Hematopoietic multipotent progenitor cell treated with erythropoietin and hydrocortisone succinate and interleukin-3 and kit ligand, for 15 days (in vitro differentiated cells): ENCODE measurements at regions not wholly inside any gene's neighbourhood (a gene's known extent, or its start where the extent isn't known, plus 50 kb on each side); places are given as distances from the start of the nearest gene placed in this dataset.
"Not testable (repeated sequence)": the region's sequence is repeated elsewhere in the genome, so short reads cannot be mapped to it uniquely, and the experiment has no call there.

Experiments
- DNase-seq: peaks from one replicate; pipeline ENCODE4 v3.0.0-alpha.2; 2015; ENCODE audit warnings: low spot score

GRCh38 chr5:154546719-154547118 is 68.7 kb upstream of the HAND1 start:
- DNase-seq, result no peak

GRCh38 chr5:154544646-154545045 is 66.6 kb upstream of the HAND1 start:
- no peak for DNase-seq

GRCh38 chr5:154543380-154543779 is 65.4 kb upstream of the HAND1 start:
- no peak for DNase-seq

- no peak for DNase-seq
Observed at GRCh38 chr5:154542581-154542980, 64.6 kb upstream of the HAND1 start.

- no peak for DNase-seq
Observed at GRCh38 chr5:154542000-154542399, 64.0 kb upstream of the HAND1 start.

GRCh38 chr5:154541553-154541952 is 63.5 kb upstream of the HAND1 start:
- no peak for DNase-seq

- no peak for DNase-seq
Observed at GRCh38 chr5:154540600-154540999, 62.6 kb upstream of the HAND1 start.

- DNase-seq, result no peak
Observed at GRCh38 chr5:154538492-154538891, 60.5 kb upstream of the HAND1 start.

- DNase-seq, result not testable (repeated sequence)
Observed at GRCh38 chr5:154536439-154536838, 58.4 kb upstream of the HAND1 start.

GRCh38 chr5:154535535-154535934 is 57.5 kb upstream of the HAND1 start:
- DNase-seq, result no peak

- DNase-seq, result no peak
Observed at GRCh38 chr5:154534457-154535050, 56.5 kb upstream of the HAND1 start.

- DNase-seq, result no peak
Observed at GRCh38 chr5:154529282-154529681, 51.3 kb upstream of the HAND1 start.

GRCh38 chr5:154528005-154528594 is 50.1 kb upstream of the HAND1 start:
- DNase-seq, result no peak
